GM21360 (cell line): ENCODE measurements at regions not wholly inside any gene's neighbourhood (a gene's known extent, or its start where the extent isn't known, plus 50 kb on each side); places are given as distances from the start of the nearest gene placed in this dataset.
"Not testable (repeated sequence)": the region's sequence is repeated elsewhere in the genome, so short reads cannot be mapped to it uniquely, and the experiment has no call there.

Source experiments
- ATAC-seq: cut with Tn5 transposase; IDR thresholded peaks from one replicate; pipeline ENCODE4 v1.9.1; 2021; ENCODE audit warnings: mild to moderate bottlenecking, moderate library complexity; ENCODE audit not compliant: unreplicated experiment

GRCh38 chr5:60489856-60490255, 210.1 kb downstream of the DEPDC1B start:
- ATAC-seq, result no peak

GRCh38 chr5:60489377-60489776, 210.6 kb downstream of the DEPDC1B start:
- no peak for ATAC-seq

GRCh38 chr5:60488466-60489130, 211.4 kb downstream of the DEPDC1B start:
- ATAC-seq, result no peak

GRCh38 chr5:60487885-60488442, 212.0 kb downstream of the DEPDC1B start:
- no peak for ATAC-seq

- no peak for ATAC-seq
Observed at GRCh38 chr5:60487476-60487875, 212.5 kb downstream of the DEPDC1B start.

GRCh38 chr5:60485361-60485760, 214.6 kb downstream of the DEPDC1B start:
- ATAC-seq, result no peak

- no peak for ATAC-seq
Observed at GRCh38 chr5:60483050-60483449, 216.9 kb downstream of the DEPDC1B start.

GRCh38 chr5:60482301-60482700, 217.7 kb downstream of the DEPDC1B start:
- ATAC-seq, result no peak

GRCh38 chr5:60479542-60479941, 220.4 kb downstream of the DEPDC1B start:
- ATAC-seq, result no peak

GRCh38 chr5:60477849-60478248, 222.1 kb downstream of the DEPDC1B start:
- ATAC-seq, result no peak

GRCh38 chr5:60473654-60474053, 226.3 kb downstream of the DEPDC1B start:
- no peak for ATAC-seq

GRCh38 chr5:60473027-60473426, 226.9 kb downstream of the DEPDC1B start:
- ATAC-seq, result not testable (repeated sequence)

- ATAC-seq, result no peak
Observed at GRCh38 chr5:60470881-60471280, 229.1 kb downstream of the DEPDC1B start.

- no peak for ATAC-seq
Observed at GRCh38 chr5:60469286-60469685, 230.7 kb downstream of the DEPDC1B start.

- no peak for ATAC-seq
Observed at GRCh38 chr5:60463179-60463868, 236.6 kb downstream of the DEPDC1B start.

- no peak for ATAC-seq
Observed at GRCh38 chr5:60458666-60459065, 241.3 kb downstream of the DEPDC1B start.

- no peak for ATAC-seq
Observed at GRCh38 chr5:60457233-60457632, 242.7 kb downstream of the DEPDC1B start.

GRCh38 chr5:60455589-60455988, 244.4 kb downstream of the DEPDC1B start:
- no peak for ATAC-seq

GRCh38 chr5:60454277-60454676, 245.7 kb downstream of the DEPDC1B start:
- not testable (repeated sequence) for ATAC-seq

GRCh38 chr5:60453186-60453976, 246.6 kb downstream of the DEPDC1B start:
- no peak for ATAC-seq

- ATAC-seq, result no peak
Observed at GRCh38 chr5:60448600-60448999, 251.4 kb downstream of the DEPDC1B start.
